ENCODE measurements at regions not wholly inside any gene's neighbourhood (a gene's known extent, or its start where the extent isn't known, plus 50 kb on each side); places are given as distances from the start of the nearest gene placed in this dataset.
A peak's percentile ranks its signal among the peaks of the same experiment; 100 is the strongest.

DNA sequence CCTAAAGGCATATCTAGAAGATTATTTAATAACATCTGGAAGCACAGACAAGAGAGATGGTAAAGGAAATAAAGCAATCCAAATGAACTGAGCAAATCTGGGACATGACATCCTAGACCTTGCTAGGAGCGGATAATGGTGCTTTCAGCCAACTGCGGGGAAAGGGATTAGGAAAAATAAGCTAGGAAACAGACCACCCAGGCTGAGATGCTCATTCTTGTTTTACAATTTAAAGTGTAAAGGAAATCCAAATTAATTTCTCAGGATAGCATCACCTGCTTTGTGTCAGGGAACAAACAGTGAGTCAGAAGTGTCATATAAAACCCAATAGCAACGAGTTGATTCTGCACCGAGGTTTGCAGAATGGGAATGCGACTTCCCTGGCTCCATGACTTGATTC is 112.5 kb upstream of the CXCR4 start:
- H3K4me3 Mint-ChIP-seq = no peak overlapping the region
- ChIA-PET POLR2A (no interaction called here), CTCF (interaction anchor here in 1 of 2 donors (1.0 kb wide), 1 partner anchor 11 kb away, joined by 3 read pairs; no protein-coding TSS in a partner anchor)
- Histone ChIP-seq H3K27ac (ENCODE audit: low read length) (no peak overlapping the region), H3K9me3 (no peaks in the 10 kb centered on the region), H3K4me3 (ENCODE audit: control insufficient read depth in 1 of 2, extremely low read depth in 1 of 2, low read length in 1 of 2) (no peak overlapping the region), H3K36me3 (ENCODE audit: control insufficient read depth in 2 of 2, extremely low read depth in 1 of 2, insufficient read depth in 1 of 2, low read length in 1 of 2) (no peaks in the 10 kb centered on the region), H3K27me3 (replicated peaks in 1 of 2; ENCODE audit: control insufficient read depth in 2 of 2, extremely low read depth in 1 of 2, insufficient read depth in 2 of 2, low read length in 1 of 2) (no peaks in the 10 kb centered on the region), H3K4me1 (ENCODE audit: control insufficient read depth in 1 of 2, extremely low read depth in 1 of 2, insufficient read depth in 2 of 2, low read length in 2 of 2) (peaks cover 0 to 9% of the 10 kb centered on the region in 2 experiments)
- H3K4me1 Mint-ChIP-seq = peaks cover 18 to 35% (median 23%) of the 10 kb centered on the region in 3 donors
- no peak overlapping the region for H3K27ac Mint-ChIP-seq
- H3K9me3 Mint-ChIP-seq = no peaks in the 10 kb centered on the region
- no peaks in the 10 kb centered on the region for H3K27me3 Mint-ChIP-seq
- no peaks in the 10 kb centered on the region for H3K36me3 Mint-ChIP-seq
- ATAC-seq (replicated peaks in 1 of 4) = no peak
- no peak for DNase-seq
- 94% methylated on average over 5 of the region's 5 CpGs for WGBS (ENCODE audit: insufficient coverage)

DNA sequence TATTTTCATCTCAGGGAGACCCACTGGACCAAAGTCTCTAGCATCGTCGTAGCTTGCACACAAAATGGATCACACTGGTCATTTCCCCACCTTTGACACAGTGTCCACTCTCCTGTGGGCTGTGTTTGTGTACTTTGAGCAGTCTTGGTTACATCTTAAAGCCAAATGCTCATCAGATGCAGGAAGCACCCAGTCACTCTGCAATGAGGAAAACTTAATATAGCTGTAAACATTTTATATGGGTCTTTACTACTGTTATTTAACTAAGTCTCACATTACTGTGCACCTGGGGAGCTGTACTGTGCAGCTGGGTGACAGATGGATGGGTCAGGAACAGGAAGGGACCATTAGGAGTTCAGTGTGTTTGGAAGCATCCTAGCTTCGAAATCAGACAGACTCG is 109.0 kb upstream of the CXCR4 start:
- H3K4me3 Mint-ChIP-seq = no peak overlapping the region
- ATAC-seq (replicated peaks in 1 of 4) (no peak), DNase-seq (no peak)
- H3K36me3 ChIP-seq (ENCODE audit: control insufficient read depth in 2 of 2, extremely low read depth in 1 of 2, insufficient read depth in 1 of 2, low read length in 1 of 2) = no peaks in the 10 kb centered on the region
- peaks cover 0 to 17% of the 10 kb centered on the region in 2 experiments for H3K4me1 ChIP-seq (ENCODE audit: control insufficient read depth in 1 of 2, extremely low read depth in 1 of 2, insufficient read depth in 2 of 2, low read length in 2 of 2)
- ChIA-PET CTCF (interaction anchor here (0.9 to 2.3 kb wide), 3 partner anchors 12 to 41 kb away, joined by 3 to 19 read pairs (median 7); no protein-coding TSS in a partner anchor), POLR2A (interaction anchor here (0.9 to 2.5 kb wide), 4 partner anchors 11 to 96 kb away, joined by 4 to 20 read pairs (median 8); no protein-coding TSS in a partner anchor)
- 94% methylated on average over 2 of the region's 4 CpGs for WGBS (ENCODE audit: insufficient coverage)
- no peaks in the 10 kb centered on the region for H3K27me3 ChIP-seq (replicated peaks in 1 of 2; ENCODE audit: control insufficient read depth in 2 of 2, extremely low read depth in 1 of 2, insufficient read depth in 2 of 2, low read length in 1 of 2)
- H3K36me3 Mint-ChIP-seq = no peaks in the 10 kb centered on the region
- H3K4me1 Mint-ChIP-seq = peaks cover 21 to 37% (median 26%) of the 10 kb centered on the region in 3 donors
- no peak overlapping the region for H3K27ac ChIP-seq (ENCODE audit: low read length)
- H3K9me3 ChIP-seq = no peaks in the 10 kb centered on the region
- H3K4me3 ChIP-seq (ENCODE audit: control insufficient read depth in 1 of 2, extremely low read depth in 1 of 2, low read length in 1 of 2) = no peak overlapping the region
- no peaks in the 10 kb centered on the region for H3K9me3 Mint-ChIP-seq
- H3K27ac Mint-ChIP-seq = no peak overlapping the region
- H3K27me3 Mint-ChIP-seq = no peaks in the 10 kb centered on the region

DNA sequence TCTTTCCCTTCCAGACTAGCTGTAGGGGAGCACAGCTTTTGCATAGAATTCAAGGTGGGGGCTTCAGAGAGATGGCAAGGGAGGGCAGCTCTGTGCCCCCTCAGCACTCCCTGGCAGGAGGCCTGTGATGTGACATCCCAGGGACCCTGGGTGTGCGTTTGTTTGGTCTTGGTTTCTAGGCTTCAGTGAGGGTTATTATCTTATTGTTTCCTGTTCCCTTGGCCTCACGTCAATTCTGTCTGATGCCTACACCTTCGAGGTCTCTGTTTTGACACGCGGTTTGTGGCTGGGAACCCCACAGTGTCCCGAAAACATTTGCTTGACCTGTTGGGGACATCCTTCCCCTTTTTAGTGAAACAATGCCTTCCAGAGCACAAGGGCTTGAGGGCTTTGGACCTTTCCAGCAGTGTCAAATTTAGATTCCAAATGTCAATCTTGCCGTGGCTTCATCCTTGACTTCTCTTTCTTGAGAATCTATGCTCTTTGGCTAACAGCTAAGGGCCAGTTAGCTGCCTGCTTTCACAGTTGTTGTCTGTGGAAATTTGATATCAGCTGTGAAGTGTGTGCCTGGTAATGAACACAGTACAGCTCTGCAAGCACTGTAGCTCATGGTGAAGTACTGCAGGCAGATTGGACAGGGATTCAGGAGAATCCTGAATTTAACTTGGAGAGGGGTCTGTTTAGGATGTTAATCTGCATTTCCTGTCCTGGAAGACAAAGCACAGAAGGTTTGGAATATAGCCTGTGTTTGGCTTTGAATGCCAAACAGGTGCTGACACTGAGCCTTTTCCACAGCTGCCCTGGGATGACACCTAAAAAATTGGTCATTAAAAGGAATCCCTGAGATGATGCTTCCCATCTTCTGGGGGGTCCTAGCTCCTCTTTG is 108.2 kb upstream of the CXCR4 start:
- no peak overlapping the region for H3K4me3 ChIP-seq (ENCODE audit: control insufficient read depth in 1 of 2, extremely low read depth in 1 of 2, low read length in 1 of 2)
- peak overlapping the region; percentile 48 for H3K27ac ChIP-seq (ENCODE audit: low read length)
- no peaks in the 10 kb centered on the region for H3K9me3 ChIP-seq
- no peaks in the 10 kb centered on the region for H3K9me3 Mint-ChIP-seq
- H3K36me3 ChIP-seq (ENCODE audit: control insufficient read depth in 2 of 2, extremely low read depth in 1 of 2, insufficient read depth in 1 of 2, low read length in 1 of 2) = no peaks in the 10 kb centered on the region
- DNase-seq (peak in 34 of 35 experiments; percentile 24 to 82 (median 56)), ATAC-seq (replicated peaks in 1 of 4) (peak; percentile 58 to 92 (median 75))
- H3K4me1 Mint-ChIP-seq = peaks cover 21 to 36% (median 26%) of the 10 kb centered on the region in 3 donors
- CTCF ChIA-PET = interaction anchor here (0.7 to 2.3 kb wide), 5 partner anchors 12 to 156 kb away, joined by 3 to 19 read pairs (median 4); no protein-coding TSS in a partner anchor
- peak overlapping the region; percentile 65 to 77 for H3K27ac Mint-ChIP-seq
- WGBS (ENCODE audit: insufficient coverage) = 21% methylated on average over 5 of the region's 7 CpGs
- no peaks in the 10 kb centered on the region for H3K36me3 Mint-ChIP-seq
- no peaks in the 10 kb centered on the region for H3K27me3 Mint-ChIP-seq
- H3K4me3 Mint-ChIP-seq = no peak overlapping the region
- H3K27me3 ChIP-seq (replicated peaks in 1 of 2; ENCODE audit: control insufficient read depth in 2 of 2, extremely low read depth in 1 of 2, insufficient read depth in 2 of 2, low read length in 1 of 2) = no peaks in the 10 kb centered on the region
- peaks cover 0 to 17% of the 10 kb centered on the region in 2 experiments for H3K4me1 ChIP-seq (ENCODE audit: control insufficient read depth in 1 of 2, extremely low read depth in 1 of 2, insufficient read depth in 2 of 2, low read length in 2 of 2)
- POLR2A ChIA-PET = interaction anchor here (0.6 to 2.5 kb wide), 9 partner anchors 12 to 113 kb away, joined by 3 to 20 read pairs (median 4); no protein-coding TSS in a partner anchor

DNA sequence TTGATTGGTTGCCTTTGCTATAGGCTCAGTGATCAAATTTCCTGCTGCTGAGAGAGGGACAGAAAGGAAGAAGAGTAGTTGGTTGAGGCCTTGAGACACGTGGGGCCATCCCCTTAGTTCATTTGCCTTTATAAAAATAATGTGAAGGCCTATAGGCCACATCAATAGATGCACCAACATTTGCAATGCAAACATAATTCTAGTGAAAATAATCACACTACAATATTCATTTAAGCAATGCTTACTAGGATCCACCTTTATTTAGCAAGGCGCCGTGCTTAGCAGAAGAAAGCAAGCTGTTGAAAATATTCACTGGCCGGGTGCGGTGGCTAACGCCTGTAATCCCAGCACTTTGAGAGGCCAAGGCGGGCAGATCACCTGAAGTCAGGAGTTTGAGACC is 105.3 kb upstream of the CXCR4 start:
- ATAC-seq (replicated peaks in 1 of 4) (no peak), DNase-seq (no peak)
- H3K27ac Mint-ChIP-seq = no peak overlapping the region
- WGBS (ENCODE audit: insufficient coverage) = 91% methylated on average over 5 of the region's 7 CpGs
- no peak overlapping the region for H3K4me3 ChIP-seq (ENCODE audit: control insufficient read depth in 1 of 2, extremely low read depth in 1 of 2, low read length in 1 of 2)
- ChIA-PET POLR2A (no interaction called here), CTCF (interaction anchor here in 1 of 2 donors (0.8 kb wide), 1 partner anchor 167 kb away, joined by 3 read pairs; no protein-coding TSS in a partner anchor)
- H3K4me1 ChIP-seq (ENCODE audit: control insufficient read depth in 1 of 2, extremely low read depth in 1 of 2, insufficient read depth in 2 of 2, low read length in 2 of 2) = peaks cover 0 to 17% of the 10 kb centered on the region in 2 experiments
- H3K36me3 ChIP-seq (ENCODE audit: control insufficient read depth in 2 of 2, extremely low read depth in 1 of 2, insufficient read depth in 1 of 2, low read length in 1 of 2) = no peaks in the 10 kb centered on the region
- H3K4me3 Mint-ChIP-seq = no peak overlapping the region
- H3K9me3 Mint-ChIP-seq = no peaks in the 10 kb centered on the region
- no peaks in the 10 kb centered on the region for H3K27me3 Mint-ChIP-seq
- H3K4me1 Mint-ChIP-seq = peaks cover 21 to 40% (median 26%) of the 10 kb centered on the region in 3 donors
- H3K36me3 Mint-ChIP-seq = no peaks in the 10 kb centered on the region
- H3K9me3 ChIP-seq = no peaks in the 10 kb centered on the region
- H3K27ac ChIP-seq (ENCODE audit: low read length) = no peak overlapping the region
- no peaks in the 10 kb centered on the region for H3K27me3 ChIP-seq (replicated peaks in 1 of 2; ENCODE audit: control insufficient read depth in 2 of 2, extremely low read depth in 1 of 2, insufficient read depth in 2 of 2, low read length in 1 of 2)

DNA sequence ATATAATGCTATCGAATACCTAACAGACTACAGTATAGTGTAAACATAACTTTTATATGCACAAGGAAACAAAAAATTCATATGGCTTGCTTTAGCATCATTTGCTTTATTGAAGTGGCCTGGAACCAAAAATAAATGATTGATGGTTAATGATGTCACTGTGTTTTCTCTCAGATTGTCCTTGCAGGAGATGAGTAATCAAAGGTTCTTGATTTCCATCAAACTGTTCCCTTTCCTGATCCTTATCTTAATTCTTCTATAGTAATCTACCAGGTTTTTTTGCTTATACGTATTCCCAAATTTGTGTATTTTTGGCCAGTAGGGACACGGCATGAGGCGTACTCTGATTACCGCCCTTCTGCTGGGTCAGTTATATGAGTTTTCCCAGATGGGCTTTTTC is 104.9 kb upstream of the CXCR4 start:
- 75% methylated on average over 4 of the region's 5 CpGs for WGBS (ENCODE audit: insufficient coverage)
- no peaks in the 10 kb centered on the region for H3K9me3 Mint-ChIP-seq
- no peaks in the 10 kb centered on the region for H3K9me3 ChIP-seq
- no peaks in the 10 kb centered on the region for H3K36me3 ChIP-seq (ENCODE audit: control insufficient read depth in 2 of 2, extremely low read depth in 1 of 2, insufficient read depth in 1 of 2, low read length in 1 of 2)
- H3K27ac Mint-ChIP-seq = no peak overlapping the region
- H3K27ac ChIP-seq (ENCODE audit: low read length) = no peak overlapping the region
- DNase-seq (no peak), ATAC-seq (replicated peaks in 1 of 4) (no peak)
- no peaks in the 10 kb centered on the region for H3K27me3 Mint-ChIP-seq
- ChIA-PET CTCF (interaction anchor here in 1 of 2 donors (0.6 kb wide), 1 partner anchor 85 kb away, joined by 3 read pairs; no protein-coding TSS in a partner anchor), POLR2A (no interaction called here)
- H3K4me3 ChIP-seq (ENCODE audit: control insufficient read depth in 1 of 2, extremely low read depth in 1 of 2, low read length in 1 of 2) = no peak overlapping the region
- H3K4me1 Mint-ChIP-seq = peaks cover 21 to 42% (median 26%) of the 10 kb centered on the region in 3 donors
- peaks cover 0 to 17% of the 10 kb centered on the region in 2 experiments for H3K4me1 ChIP-seq (ENCODE audit: control insufficient read depth in 1 of 2, extremely low read depth in 1 of 2, insufficient read depth in 2 of 2, low read length in 2 of 2)
- no peaks in the 10 kb centered on the region for H3K27me3 ChIP-seq (replicated peaks in 1 of 2; ENCODE audit: control insufficient read depth in 2 of 2, extremely low read depth in 1 of 2, insufficient read depth in 2 of 2, low read length in 1 of 2)
- H3K4me3 Mint-ChIP-seq = no peak overlapping the region
- no peaks in the 10 kb centered on the region for H3K36me3 Mint-ChIP-seq

DNA sequence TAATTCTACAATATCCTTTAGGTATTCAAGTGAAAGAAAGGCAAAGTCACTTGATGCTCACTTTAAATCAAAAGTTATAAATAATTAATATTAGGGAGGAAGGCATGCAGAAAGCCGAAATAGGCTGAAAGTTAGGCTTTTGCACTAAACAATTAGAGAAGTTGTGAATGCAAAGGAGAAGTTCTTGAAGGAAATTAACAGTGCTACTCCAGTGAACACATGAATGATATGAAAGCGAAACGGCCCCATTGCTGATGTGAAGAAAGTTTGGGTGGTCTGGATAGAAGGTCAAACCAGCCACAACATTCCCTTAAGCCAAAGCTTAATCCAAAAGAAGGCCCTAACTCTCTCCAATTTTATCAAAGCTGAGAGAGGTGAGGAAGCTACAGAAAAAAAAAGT is 103.1 kb upstream of the CXCR4 start:
- Mint-ChIP-seq H3K4me3 (no peak overlapping the region), H3K9me3 (no peaks in the 10 kb centered on the region), H3K36me3 (no peaks in the 10 kb centered on the region), H3K27me3 (no peaks in the 10 kb centered on the region), H3K27ac (no peak overlapping the region), H3K4me1 (peaks cover 17 to 39% (median 30%) of the 10 kb centered on the region in 3 donors)
- Histone ChIP-seq H3K4me3 (ENCODE audit: control insufficient read depth in 1 of 2, extremely low read depth in 1 of 2, low read length in 1 of 2) (no peak overlapping the region), H3K9me3 (no peaks in the 10 kb centered on the region), H3K4me1 (ENCODE audit: control insufficient read depth in 1 of 2, extremely low read depth in 1 of 2, insufficient read depth in 2 of 2, low read length in 2 of 2) (peaks cover 0 to 13% of the 10 kb centered on the region in 2 experiments), H3K36me3 (ENCODE audit: control insufficient read depth in 2 of 2, extremely low read depth in 1 of 2, insufficient read depth in 1 of 2, low read length in 1 of 2) (no peaks in the 10 kb centered on the region), H3K27ac (ENCODE audit: low read length) (no peak overlapping the region), H3K27me3 (replicated peaks in 1 of 2; ENCODE audit: control insufficient read depth in 2 of 2, extremely low read depth in 1 of 2, insufficient read depth in 2 of 2, low read length in 1 of 2) (no peaks in the 10 kb centered on the region)
- ChIA-PET POLR2A (interaction anchor here in 1 of 2 donors (1.0 kb wide), 1 partner anchor 17 kb away, joined by 3 read pairs; no protein-coding TSS in a partner anchor), CTCF (no interaction called here)
- no CpG with 5 or more reads among the region's 3 CpGs for WGBS (ENCODE audit: insufficient coverage)
- ATAC-seq (replicated peaks in 1 of 4) (no peak), DNase-seq (no peak)

Data from T-cell (primary cell).